ENCODE measurements at regions not wholly inside any gene's neighbourhood (a gene's known extent, or its start where the extent isn't known, plus 50 kb on each side); places are given as distances from the start of the nearest gene placed in this dataset.

DNA sequence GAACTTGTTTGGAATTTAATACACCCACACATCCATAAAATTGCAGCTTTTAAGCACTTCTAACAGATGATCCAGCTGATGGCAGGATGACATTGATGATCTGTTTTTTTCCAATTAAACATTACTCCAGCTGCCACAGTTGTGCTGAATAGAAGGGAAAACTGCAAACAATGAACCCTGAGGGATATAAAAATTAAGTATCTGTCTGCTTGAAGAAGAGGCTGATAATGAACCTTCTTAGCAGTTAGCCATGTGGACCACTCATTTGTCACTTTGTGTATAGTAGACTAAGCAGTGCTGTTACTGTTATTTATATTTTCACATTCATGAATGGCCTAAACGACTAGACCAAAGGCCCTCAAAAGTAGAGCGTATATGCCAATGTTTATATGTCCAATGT, 1201.0 kb upstream of the LRRTM1 start:
- Histone ChIP-seq H3K27me3 (no peaks in the 10 kb centered on the region), H3K27ac (no peak overlapping the region), H3K79me2 (no peaks in the 10 kb centered on the region), H3K36me3 (replicated peaks; ENCODE audit: insufficient read depth, low read depth) (no peaks in the 10 kb centered on the region), H3K9me3 (ENCODE audit: low read depth) (no peaks in the 10 kb centered on the region), H3K9me2 (replicated peaks; ENCODE audit: insufficient read depth) (no peaks in the 10 kb centered on the region), H3K4me1 (ENCODE audit: insufficient read depth) (no peaks in the 10 kb centered on the region), H4K20me1 (ENCODE audit: insufficient read depth, poor library complexity, severe bottlenecking) (no peaks in the 10 kb centered on the region), H2AFZ (no peak overlapping the region), H3K4me3 (no peak overlapping the region), H3K4me2 (no peak overlapping the region)
- no peak for DNase-seq (ENCODE audit: low spot score)
- 81% methylated on average over 2 of the region's 2 CpGs for WGBS (ENCODE audit: low lambda C conversion rate, missing lambda C conversion rate)
- TF ChIP-seq EZH2 (IDR thresholded peaks at IDR 0.05; ENCODE audit: borderline replicate concordance) (no peak), EZH2phosphoT487 (IDR thresholded peaks at IDR 0.05; ENCODE audit: low read depth, severe bottlenecking, unreplicated experiment) (no peak)
- TF ChIP-seq, protein P1, sequence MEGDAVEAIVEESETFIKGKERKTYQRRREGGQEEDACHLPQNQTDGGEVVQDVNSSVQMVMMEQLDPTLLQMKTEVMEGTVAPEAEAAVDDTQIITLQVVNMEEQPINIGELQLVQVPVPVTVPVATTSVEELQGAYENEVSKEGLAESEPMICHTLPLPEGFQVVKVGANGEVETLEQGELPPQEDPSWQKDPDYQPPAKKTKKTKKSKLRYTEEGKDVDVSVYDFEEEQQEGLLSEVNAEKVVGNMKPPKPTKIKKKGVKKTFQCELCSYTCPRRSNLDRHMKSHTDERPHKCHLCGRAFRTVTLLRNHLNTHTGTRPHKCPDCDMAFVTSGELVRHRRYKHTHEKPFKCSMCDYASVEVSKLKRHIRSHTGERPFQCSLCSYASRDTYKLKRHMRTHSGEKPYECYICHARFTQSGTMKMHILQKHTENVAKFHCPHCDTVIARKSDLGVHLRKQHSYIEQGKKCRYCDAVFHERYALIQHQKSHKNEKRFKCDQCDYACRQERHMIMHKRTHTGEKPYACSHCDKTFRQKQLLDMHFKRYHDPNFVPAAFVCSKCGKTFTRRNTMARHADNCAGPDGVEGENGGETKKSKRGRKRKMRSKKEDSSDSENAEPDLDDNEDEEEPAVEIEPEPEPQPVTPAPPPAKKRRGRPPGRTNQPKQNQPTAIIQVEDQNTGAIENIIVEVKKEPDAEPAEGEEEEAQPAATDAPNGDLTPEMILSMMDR (IDR thresholded peaks at IDR 0.05; ENCODE audit: poor library complexity): no peak

DNA sequence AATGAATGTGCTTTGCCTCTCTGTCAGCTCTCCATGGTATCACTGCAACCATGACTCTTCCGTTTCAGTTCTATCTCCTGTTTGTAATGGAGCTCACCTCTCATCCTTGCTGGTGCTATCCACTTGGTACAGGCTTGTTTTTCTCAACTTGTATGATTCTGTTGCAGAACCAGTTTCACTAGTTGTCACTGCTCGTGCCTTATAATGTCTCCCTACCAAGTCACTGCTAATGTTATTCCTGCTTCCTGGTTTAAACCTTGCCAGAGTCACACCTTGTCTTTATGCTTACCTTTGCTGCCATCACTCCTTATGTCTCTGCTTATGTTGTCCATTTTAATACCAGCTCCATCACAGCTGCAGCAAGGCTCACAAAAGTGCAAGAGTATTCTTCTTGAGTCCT, 1191.0 kb upstream of the LRRTM1 start:
- no peaks in the 10 kb centered on the region for H3K9me3 ChIP-seq (ENCODE audit: low read depth)
- peak; percentile 6 for DNase-seq (ENCODE audit: low spot score)
- H3K4me3 ChIP-seq: no peak overlapping the region
- no peak overlapping the region for H3K4me2 ChIP-seq
- no peak overlapping the region for H3K27ac ChIP-seq
- no peaks in the 10 kb centered on the region for H3K79me2 ChIP-seq
- H3K36me3 ChIP-seq (replicated peaks; ENCODE audit: insufficient read depth, low read depth): no peaks in the 10 kb centered on the region
- H3K4me1 ChIP-seq (ENCODE audit: insufficient read depth): no peaks in the 10 kb centered on the region
- 58% methylated on average over 2 of the region's 2 CpGs for WGBS (ENCODE audit: low lambda C conversion rate, missing lambda C conversion rate)
- no peak for TF ChIP-seq EZH2phosphoT487 (IDR thresholded peaks at IDR 0.05; ENCODE audit: low read depth, severe bottlenecking, unreplicated experiment)
- H3K9me2 ChIP-seq (replicated peaks; ENCODE audit: insufficient read depth): no peaks in the 10 kb centered on the region
- H4K20me1 ChIP-seq (ENCODE audit: insufficient read depth, poor library complexity, severe bottlenecking): no peaks in the 10 kb centered on the region
- no peak overlapping the region for H2AFZ ChIP-seq
- H3K27me3 ChIP-seq: no peaks in the 10 kb centered on the region

DNA sequence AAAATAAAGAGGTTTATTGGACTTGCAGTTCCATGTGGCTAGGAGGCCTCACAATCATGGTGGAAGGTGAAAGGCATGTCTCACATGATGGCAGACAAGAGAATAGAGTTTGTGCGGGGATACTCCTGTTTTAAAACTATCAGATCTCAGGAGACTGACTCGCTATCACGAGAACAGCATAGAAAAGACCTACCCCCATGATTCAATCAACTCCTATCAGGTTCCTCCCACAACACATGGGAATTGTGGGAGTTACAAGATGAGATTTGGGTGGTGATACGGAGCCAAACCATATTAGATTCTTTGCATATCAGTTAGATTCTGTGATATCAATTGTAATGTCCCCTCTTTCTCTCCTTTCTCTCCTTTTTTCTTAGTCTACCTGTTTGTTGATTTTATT, 1178.7 kb upstream of the LRRTM1 start:
- Histone ChIP-seq H3K4me2 (no peak overlapping the region), H3K27ac (no peak overlapping the region), H4K20me1 (ENCODE audit: insufficient read depth, poor library complexity, severe bottlenecking) (no peaks in the 10 kb centered on the region), H3K4me3 (no peak overlapping the region), H3K79me2 (no peaks in the 10 kb centered on the region), H3K27me3 (no peaks in the 10 kb centered on the region), H3K36me3 (replicated peaks; ENCODE audit: insufficient read depth, low read depth) (no peaks in the 10 kb centered on the region), H2AFZ (no peak overlapping the region), H3K4me1 (ENCODE audit: insufficient read depth) (no peaks in the 10 kb centered on the region), H3K9me3 (ENCODE audit: low read depth) (no peaks in the 10 kb centered on the region), H3K9me2 (replicated peaks; ENCODE audit: insufficient read depth) (no peaks in the 10 kb centered on the region)
- DNase-seq (ENCODE audit: low spot score): no peak
- WGBS (ENCODE audit: low lambda C conversion rate, missing lambda C conversion rate): 84% methylated on average over 4 of the region's 4 CpGs
- TF ChIP-seq EZH2phosphoT487 (IDR thresholded peaks at IDR 0.05; ENCODE audit: low read depth, severe bottlenecking, unreplicated experiment): no peak
- no peak for TF ChIP-seq EZH2 (IDR thresholded peaks at IDR 0.05; ENCODE audit: borderline replicate concordance)
- TF ChIP-seq, protein P1 (IDR thresholded peaks at IDR 0.05; ENCODE audit: poor library complexity): no peak

DNA sequence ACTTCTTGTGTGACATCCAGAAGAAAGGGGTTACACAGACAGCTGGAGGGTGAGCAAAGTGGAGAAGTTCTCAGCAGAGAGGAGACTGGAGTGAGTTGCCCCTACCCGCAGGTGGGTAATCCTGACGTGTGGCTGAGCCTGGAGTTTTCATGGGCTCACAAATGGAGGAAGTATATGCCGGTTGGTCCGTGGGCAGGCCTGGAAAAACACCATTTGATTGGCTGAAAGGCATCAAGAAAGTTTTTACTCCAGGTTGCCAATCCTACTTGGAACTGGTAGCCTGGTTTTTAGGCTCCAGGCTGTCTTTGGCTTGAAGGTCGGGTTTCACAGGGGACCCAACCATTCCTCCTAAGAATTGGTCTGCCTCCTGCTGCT, 1177.4 kb upstream of the LRRTM1 start:
- no peak for DNase-seq (ENCODE audit: low spot score)
- TF ChIP-seq EZH2phosphoT487 (IDR thresholded peaks at IDR 0.05; ENCODE audit: low read depth, severe bottlenecking, unreplicated experiment): no peak
- no peak for TF ChIP-seq EZH2 (IDR thresholded peaks at IDR 0.05; ENCODE audit: borderline replicate concordance)
- Histone ChIP-seq H3K4me3 (no peak overlapping the region), H3K36me3 (replicated peaks; ENCODE audit: insufficient read depth, low read depth) (no peaks in the 10 kb centered on the region), H3K9me3 (ENCODE audit: low read depth) (no peaks in the 10 kb centered on the region), H3K27ac (no peak overlapping the region), H3K4me1 (ENCODE audit: insufficient read depth) (no peaks in the 10 kb centered on the region), H3K27me3 (no peaks in the 10 kb centered on the region), H3K4me2 (no peak overlapping the region), H3K79me2 (no peaks in the 10 kb centered on the region), H3K9me2 (replicated peaks; ENCODE audit: insufficient read depth) (no peaks in the 10 kb centered on the region), H2AFZ (no peak overlapping the region), H4K20me1 (ENCODE audit: insufficient read depth, poor library complexity, severe bottlenecking) (no peaks in the 10 kb centered on the region)
- 95% methylated on average over 5 of the region's 5 CpGs for WGBS (ENCODE audit: low lambda C conversion rate, missing lambda C conversion rate)
